OCI-LY1 (cell line): ENCODE measurements at regions not wholly inside any gene's neighbourhood (a gene's known extent, or its start where the extent isn't known, plus 50 kb on each side); places are given as distances from the start of the nearest gene placed in this dataset.

Source experiments
- CTCF ChIP-seq: fragments of 200-600 bp; sonication (generic), shearing (Covaris generic); IDR thresholded peaks from 2 replicates; pipeline ENCODE4 v1.5.1; 2017; ENCODE audit warnings: mild to moderate bottlenecking, antibody characterized with exemption, low read length, moderate library complexity, mixed read lengths
- EZH2 ChIP-seq: fragments of 200-600 bp; sonication (generic), shearing (Covaris generic); IDR thresholded peaks from 2 replicates; pipeline ENCODE4 v1.8.0; 2017; ENCODE audit warnings: borderline replicate concordance, mixed run types, mild to moderate bottlenecking, antibody characterized with exemption, low read length, moderate library complexity, mixed read lengths

GRCh38 chr12:42884116-42884515, 294.6 kb upstream of the PRICKLE1 start:
- TF ChIP-seq CTCF (no peak), EZH2 (no peak)
